SH-SY5Y (cell line): ENCODE measurements at regions not wholly inside any gene's neighbourhood (a gene's known extent, or its start where the extent isn't known, plus 50 kb on each side); places are given as distances from the start of the nearest gene placed in this dataset.

Experiments
- GATA2 ChIP-seq: IDR thresholded peaks from 2 replicates; pipeline ENCODE4 v1.6.1; 2011; ENCODE audit warnings: mild to moderate bottlenecking, low read depth, low read length
- GATA3 ChIP-seq: IDR thresholded peaks from 2 replicates; pipeline ENCODE4 v1.6.1; 2011; ENCODE audit warnings: low read depth, mild to moderate bottlenecking, low read length, moderate library complexity

- no peak for TF ChIP-seq GATA2
- TF ChIP-seq GATA3 = no peak
Measured at GRCh38 chr3:153394017-153394416, 232.0 kb downstream of the RAP2B start.

GRCh38 chr3:153396581-153396980 is 234.6 kb downstream of the RAP2B start:
- TF ChIP-seq GATA3 = no peak
- no peak for TF ChIP-seq GATA2

DNA sequence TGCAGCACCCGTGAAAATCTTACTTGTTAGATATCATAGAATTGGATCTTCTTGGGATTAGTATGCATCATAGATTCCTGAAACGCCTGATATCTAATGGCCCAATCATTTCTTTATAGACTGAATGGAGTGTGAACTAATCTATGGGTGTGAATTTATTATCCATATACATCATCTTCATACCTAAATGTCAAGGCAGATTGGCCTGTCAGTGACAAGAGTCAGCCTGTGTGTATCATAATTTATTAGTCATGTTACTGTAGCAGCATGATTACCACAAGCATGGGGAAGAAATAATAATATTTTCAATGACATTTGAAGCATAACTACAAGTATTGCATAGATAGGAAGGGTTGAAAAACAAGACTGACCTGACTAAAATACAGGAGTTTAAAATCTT is 235.8 kb downstream of the RAP2B start:
- TF ChIP-seq GATA2 (no peak), GATA3 (no peak)

- TF ChIP-seq GATA3 (no peak), GATA2 (no peak)
Measured at GRCh38 chr3:153399636-153400035, 237.6 kb downstream of the RAP2B start.

GRCh38 chr3:153400641-153401040 is 238.6 kb downstream of the RAP2B start:
- TF ChIP-seq GATA3 (no peak), GATA2 (no peak)

DNA sequence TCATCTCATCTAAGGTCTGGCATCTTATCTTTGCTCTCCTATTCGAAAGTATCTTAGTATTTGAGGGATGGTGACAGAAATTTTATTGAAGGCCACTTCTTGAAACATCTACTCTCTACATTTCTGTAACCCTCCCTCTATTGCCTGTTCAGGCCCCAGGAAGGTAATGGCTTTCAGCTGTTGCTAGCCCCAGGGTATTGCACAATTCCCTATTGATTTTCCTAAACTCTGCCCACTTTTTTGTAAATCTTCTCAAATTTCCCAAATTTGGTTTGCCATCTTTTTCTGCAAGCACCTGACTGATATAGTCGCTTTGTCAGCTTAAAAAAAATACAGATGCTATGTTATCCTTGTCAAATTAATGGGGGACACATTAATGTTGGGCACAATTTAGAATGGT is 242.1 kb downstream of the RAP2B start:
- TF ChIP-seq GATA2 (no peak), GATA3 (no peak)

DNA sequence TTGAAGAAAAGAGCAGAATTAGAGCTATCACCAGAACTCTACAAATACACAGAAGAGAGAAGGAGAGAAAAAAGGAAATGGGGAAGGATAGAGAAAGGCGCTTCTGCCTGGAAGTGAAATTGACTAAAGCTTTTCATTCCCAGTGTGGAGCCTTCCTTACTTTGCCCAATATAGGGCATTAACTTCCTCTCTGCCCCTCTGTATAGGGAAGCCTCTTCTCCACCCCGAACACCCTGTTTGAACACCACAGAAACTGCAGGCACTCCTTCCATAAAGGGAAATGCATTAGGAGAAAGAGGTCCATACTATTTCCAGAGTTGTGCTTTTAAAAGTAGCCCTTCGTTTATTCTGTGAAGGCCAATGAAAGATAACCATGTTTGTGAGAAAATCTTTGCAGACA is 248.5 kb downstream of the RAP2B start:
- TF ChIP-seq GATA2 = no peak
- TF ChIP-seq GATA3 = no peak

DNA sequence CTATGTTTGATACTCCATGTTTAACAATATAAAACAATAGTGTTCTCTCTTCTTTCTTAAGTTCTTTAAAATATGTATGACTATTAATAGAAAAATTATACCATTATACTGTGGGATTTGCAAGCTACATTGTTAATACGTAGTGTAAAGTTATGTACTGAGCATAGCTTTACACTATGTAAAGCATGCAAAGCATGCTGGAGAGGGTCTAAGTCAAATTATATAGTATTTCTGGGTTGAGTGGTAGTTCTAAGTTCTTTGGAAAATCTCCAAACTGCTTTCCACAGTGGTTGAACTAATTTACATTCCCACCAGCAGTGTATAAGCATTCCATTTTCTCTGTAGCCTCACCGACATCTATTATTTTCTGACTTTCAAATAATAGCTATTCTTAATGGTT is 253.0 kb downstream of the RAP2B start:
- TF ChIP-seq GATA2 (no peak), GATA3 (no peak)

GRCh38 chr3:153422314-153422713 is 260.3 kb downstream of the RAP2B start:
- TF ChIP-seq GATA2 = no peak
- TF ChIP-seq GATA3 = no peak

- TF ChIP-seq GATA3 (no peak), GATA2 (no peak)
Measured at GRCh38 chr3:153426344-153426743, 264.3 kb downstream of the RAP2B start.

DNA sequence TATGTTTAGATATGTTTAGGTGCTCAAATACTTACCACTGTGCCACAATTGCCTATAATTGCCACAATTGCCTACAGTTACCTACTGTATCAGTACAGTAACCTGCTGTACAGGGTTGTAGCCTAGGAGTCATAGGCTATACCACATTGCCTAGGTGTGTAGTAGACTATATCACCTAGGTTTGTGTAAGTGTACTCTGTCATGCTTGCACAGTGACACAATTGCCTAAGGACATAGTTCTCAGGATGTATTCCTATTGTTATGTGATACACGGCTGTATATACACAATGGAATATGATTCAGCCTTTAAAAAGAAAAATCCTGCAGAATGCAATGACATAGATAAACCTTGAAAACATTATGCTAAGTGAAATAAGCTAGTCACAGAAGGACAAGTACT is 264.8 kb downstream of the RAP2B start:
- TF ChIP-seq GATA2 = no peak
- no peak for TF ChIP-seq GATA3

GRCh38 chr3:153429821-153430220 is 267.8 kb downstream of the RAP2B start:
- TF ChIP-seq GATA2 = no peak
- no peak for TF ChIP-seq GATA3

- TF ChIP-seq GATA2 (no peak), GATA3 (no peak)
Measured at GRCh38 chr3:153431076-153431475, 269.1 kb downstream of the RAP2B start.

GRCh38 chr3:153437666-153438065 is 275.6 kb downstream of the RAP2B start:
- TF ChIP-seq GATA3 (no peak), GATA2 (no peak)

GRCh38 chr3:153438271-153438670 is 276.2 kb downstream of the RAP2B start:
- TF ChIP-seq GATA3 (no peak), GATA2 (no peak)

DNA sequence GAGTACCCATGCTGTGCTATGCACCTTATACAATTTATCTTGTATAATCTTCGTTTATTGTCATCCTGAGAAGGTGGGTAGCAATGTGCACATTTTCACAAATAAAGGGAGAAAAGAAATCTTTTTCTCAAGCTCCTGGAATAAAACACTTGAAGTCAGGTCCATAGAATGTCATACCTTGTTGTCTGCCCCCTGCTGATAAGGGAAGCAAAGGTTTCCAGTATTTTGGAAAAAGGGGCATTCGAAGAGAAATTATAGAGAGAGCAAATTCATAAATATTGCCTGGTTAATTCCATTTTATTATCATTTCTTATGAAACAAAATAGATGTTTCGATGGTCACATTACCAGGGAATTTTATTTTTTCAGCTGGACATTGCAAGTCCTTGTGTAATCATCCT is 277.8 kb downstream of the RAP2B start:
- TF ChIP-seq GATA3 (no peak), GATA2 (no peak)
